NT2/D1 (cell line): ENCODE measurements at regions not wholly inside any gene's neighbourhood (a gene's known extent, or its start where the extent isn't known, plus 50 kb on each side); places are given as distances from the start of the nearest gene placed in this dataset.

ENCODE experiments used
- SUZ12 ChIP-seq: IDR thresholded peaks from 2 replicates; pipeline ENCODE4 v1.6.1; 2011; ENCODE audit not compliant: insufficient read length, insufficient read depth; ENCODE audit errors: extremely low read depth
- YY1 ChIP-seq: IDR thresholded peaks from 2 replicates; pipeline ENCODE4 v1.6.1; 2011; ENCODE audit not compliant: insufficient read length, insufficient read depth

GRCh38 chr5:154618696-154619095, 136.5 kb upstream of the LARP1 start:
- TF ChIP-seq SUZ12 (no peak), YY1 (no peak)
